ENCODE measurements at regions not wholly inside any gene's neighbourhood (a gene's known extent, or its start where the extent isn't known, plus 50 kb on each side); places are given as distances from the start of the nearest gene placed in this dataset.

GRCh38 chr5:82601861-82602260 lies 323.7 kb upstream of the RPS23 start (continued):
- TF ChIP-seq CHD7 (IDR thresholded peaks at IDR 0.05; ENCODE audit: insufficient replicate concordance, low read length) (no peak), FOSL1 (IDR thresholded peaks at IDR 0.05; ENCODE audit: insufficient read depth, low read depth, low read length) (no peak), GABPA (IDR thresholded peaks at IDR 0.05; ENCODE audit: borderline replicate concordance, insufficient read depth, low read length) (no peak), POLR2A (IDR thresholded peaks at IDR 0.05; ENCODE audit: control extremely low read depth in 1 of 2, low read depth in 2 of 2, low read length in 2 of 2) (no peak), SP4 (IDR thresholded peaks at IDR 0.05; ENCODE audit: low read length) (no peak), POLR2AphosphoS5 (IDR thresholded peaks at IDR 0.05; ENCODE audit: low read depth, low read length) (no peak), HDAC6 (IDR thresholded peaks at IDR 0.05; ENCODE audit: low read depth, low read length) (no peak), CREB1 (IDR thresholded peaks at IDR 0.05) (no peak), TBP (IDR thresholded peaks at IDR 0.05; ENCODE audit: low read depth, low read length) (no peak), EGR1 (IDR thresholded peaks at IDR 0.05; ENCODE audit: borderline replicate concordance, low read depth, low read length) (no peak)

Data from H1 (cell line).